HepG2 (cell line): ENCODE measurements at regions not wholly inside any gene's neighbourhood (a gene's known extent, or its start where the extent isn't known, plus 50 kb on each side); places are given as distances from the start of the nearest gene placed in this dataset.

Experiments used
- ATAC-seq: fragments of 200-7000 bp; cut with Tn5 transposase; 3 replicates; pipeline ENCODE4 v1.9.1; 2020; ENCODE audit warnings: mild to moderate bottlenecking, moderate library complexity
- BruUV-seq: library from RNA; stranded (reverse); fragments of 400-500 nt; replicated peaks from 2 replicates; lab custom pipeline; 2021; lab: Mats Ljungman, UMichigan
- CTCF ChIA-PET: fragments of 300-600 bp; formaldehyde crosslinking; extraction: SDS; loops from one replicate; lab custom pipeline; 2021; ENCODE audit warnings: low total read pairs, inconsistent platforms, low intra/inter-chr PET ratio; lab: Yijun Ruan, JAX
- POLR2A ChIA-PET: fragments of 350-600 bp; sonication (Branson Sonifier 250); formaldehyde crosslinking; loops from one replicate; lab custom pipeline; 2020; ENCODE audit warnings: antibody characterized with exemption, inconsistent platforms; lab: Yijun Ruan, JAX
- DNase-seq: peaks from one replicate; pipeline ENCODE4 v3.0.0-alpha.2; 2015; ENCODE audit warnings: low spot score
- FAIRE-seq: peaks from 3 replicates; lab custom pipeline; 2011; peaks lifted over from hg19 to GRCh38; lab: Jason Lieb, UNC
- H2AFZ ChIP-seq: one replicate; pipeline ENCODE4 v1.6.1; 2011; ENCODE audit warnings: low read length, inconsistent platforms
- H3K27ac ChIP-seq: fragments of 300-600 bp; 3 replicates; pipeline ENCODE4 v1.8.0; 2011; ENCODE audit warnings: mixed run types, mild to moderate bottlenecking, mixed read lengths, low read length, inconsistent platforms; ENCODE audit not compliant: insufficient read depth; ENCODE audit errors: extremely low read length
- H3K27me3 ChIP-seq, 2 experiments: fragments of 200-600 bp in 1 of 2; 2 replicates in 1 of 2; 3 replicates in 1 of 2; pipeline versions ENCODE4 v1.6.0 to v1.8.0; 2011; ENCODE audit warnings: low read length in 2 of 2, mild to moderate bottlenecking in 2 of 2, moderate library complexity in 2 of 2, inconsistent platforms in 1 of 2; ENCODE audit not compliant: insufficient read depth in 2 of 2, control insufficient read depth in 1 of 2
- H3K36me3 ChIP-seq, 2 experiments: fragments of 200-600 bp in 1 of 2; replicated peaks in 1 of 2; 2 replicates in 1 of 2; 3 replicates in 1 of 2; pipeline versions ENCODE4 v1.5.1 to v1.8.0; 2011; ENCODE audit warnings: low read length in 2 of 2, inconsistent platforms in 1 of 2; ENCODE audit not compliant: insufficient read depth in 2 of 2, control insufficient read depth in 1 of 2
- H3K4me1 ChIP-seq: 2 replicates; pipeline ENCODE4 v1.5.1; 2012; ENCODE audit warnings: low read length, inconsistent platforms; ENCODE audit not compliant: insufficient read depth
- H3K4me2 ChIP-seq: 2 replicates; pipeline ENCODE4 v1.6.0; 2011; ENCODE audit warnings: low read depth, low read length, inconsistent platforms
- H3K4me3 ChIP-seq, 3 experiments: fragments of 200-600 bp in 1 of 3; sonication (generic), shearing (Covaris generic) in 1 of 3; replicated peaks in 1 of 3; 2 replicates each; pipeline ENCODE4 v1.5.1; 2011 to 2016; ENCODE audit warnings: low read length in 3 of 3, inconsistent platforms in 2 of 3, low read depth in 2 of 3, mild to moderate bottlenecking in 2 of 3, control low read depth in 1 of 3, mixed read lengths in 1 of 3; ENCODE audit not compliant: insufficient read depth in 1 of 3
- H3K79me2 ChIP-seq: one replicate; pipeline ENCODE4 v1.6.1; 2011; ENCODE audit warnings: low read length, inconsistent platforms; ENCODE audit not compliant: insufficient read depth
- H3K9ac ChIP-seq: 2 replicates; pipeline ENCODE4 v1.6.0; 2011; ENCODE audit warnings: mild to moderate bottlenecking, low read depth, low read length, inconsistent platforms; ENCODE audit not compliant: insufficient read depth
- H3K9me3 ChIP-seq: 2 replicates; pipeline ENCODE4 v1.5.1; 2012; ENCODE audit warnings: mild to moderate bottlenecking, low read length
- H4K20me1 ChIP-seq: 2 replicates; pipeline ENCODE4 v1.6.0; 2011; ENCODE audit warnings: inconsistent platforms, mild to moderate bottlenecking, low read length, moderate library complexity; ENCODE audit not compliant: insufficient read depth
- ATAD3A ChIP-seq: sonication (generic); formaldehyde crosslinking; IDR thresholded peaks from 2 replicates; pipeline ENCODE4 v1.4.0; 2020; ENCODE audit warnings: missing genetic modification reagents
- CREBL2 ChIP-seq: sonication (generic); formaldehyde crosslinking; IDR thresholded peaks from 2 replicates; pipeline ENCODE4 v1.8.1; 2023; ENCODE audit warnings: missing genetic modification reagents, mild to moderate bottlenecking, borderline replicate concordance
- DNMT1 ChIP-seq: sonication (generic); formaldehyde crosslinking; IDR thresholded peaks from 2 replicates; pipeline ENCODE4 v1.5.1; 2020; ENCODE audit warnings: mild to moderate bottlenecking, missing genetic modification reagents
- FOXM1 ChIP-seq: sonication (generic); formaldehyde crosslinking; IDR thresholded peaks from 2 replicates; pipeline ENCODE4 v1.5.0; 2020; ENCODE audit warnings: missing genetic modification reagents
- FOXO1 ChIP-seq: sonication (generic); formaldehyde crosslinking; IDR thresholded peaks from 2 replicates; pipeline ENCODE4 v1.4.0; 2020; ENCODE audit warnings: missing genetic modification reagents
- GABPA ChIP-seq, 2 experiments: IDR thresholded peaks; 2 replicates each; pipeline ENCODE4 v1.6.1; 2011 to 2016; ENCODE audit warnings: low read depth in 2 of 2, low read length in 1 of 2, missing biosample characterization in 1 of 2, missing genetic modification characterization in 1 of 2
- KLF16 ChIP-seq, 2 experiments: sonication (generic) in 1 of 2; formaldehyde crosslinking in 1 of 2; IDR thresholded peaks; 2 replicates each; pipeline versions ENCODE4 v1.6.1 to v1.8.0; 2016 to 2023; ENCODE audit warnings: missing genetic modification reagents in 2 of 2, missing compliant biosample characterization in 1 of 2
- NFIC ChIP-seq: IDR thresholded peaks from 2 replicates; pipeline ENCODE4 v1.6.1; 2012; ENCODE audit warnings: mild to moderate bottlenecking, low read length, inconsistent platforms
- TP53 ChIP-seq: sonication (generic); formaldehyde crosslinking; conservative IDR thresholded peaks from 2 replicates; pipeline ENCODE4 v1.4.0; 2020; ENCODE audit warnings: missing genetic modification reagents
- ZBTB20 ChIP-seq: sonication (generic); formaldehyde crosslinking; IDR thresholded peaks from 2 replicates; pipeline ENCODE4 v1.8.1; 2023; ENCODE audit warnings: missing genetic modification reagents, low read depth, mild to moderate bottlenecking, borderline replicate concordance
- ZNF10 ChIP-seq: sonication (generic); formaldehyde crosslinking; IDR thresholded peaks from 2 replicates; pipeline ENCODE4 v1.4.0; 2020; ENCODE audit warnings: mild to moderate bottlenecking, low read depth, missing genetic modification reagents, borderline replicate concordance
- ZNF431 ChIP-seq: sonication (generic); formaldehyde crosslinking; IDR thresholded peaks from 2 replicates; pipeline ENCODE4 v1.9.0; 2022; ENCODE audit warnings: missing genetic modification reagents, low read depth, mild to moderate bottlenecking, borderline replicate concordance
- ZNF441 ChIP-seq: sonication (generic); formaldehyde crosslinking; IDR thresholded peaks from 2 replicates; pipeline ENCODE4 v1.7.0; 2021; ENCODE audit warnings: missing genetic modification reagents, borderline replicate concordance
- ZNF460 ChIP-seq: sonication (generic); formaldehyde crosslinking; IDR thresholded peaks from 2 replicates; pipeline ENCODE4 v1.5.1; 2020; ENCODE audit warnings: missing genetic modification reagents, mild to moderate bottlenecking, borderline replicate concordance
- ZNF746 ChIP-seq: sonication (generic); formaldehyde crosslinking; IDR thresholded peaks from 2 replicates; pipeline ENCODE4 v1.8.0; 2022; ENCODE audit warnings: mild to moderate bottlenecking, missing genetic modification reagents
- in situ Hi-C: cut with HindIII; loops from 2 replicates; pipeline ENCODE4 v1.10.0; 2017; ENCODE audit warnings: low pct_unique_long_range_greater_than_20kb; ENCODE audit not compliant: extremely low pct_ligation_motif_present
- intact Hi-C: fragments of 100-400 bp; cut with micrococcal nuclease; formaldehyde crosslinking; loops from one replicate; pipeline ENCODE4 v1.10.0; 2022; ENCODE audit not compliant: unreplicated experiment
- TF ChIP-seq, protein P1 (sequence below): sonication (generic); formaldehyde crosslinking; IDR thresholded peaks from 2 replicates; pipeline ENCODE4 v1.4.0; 2020; ENCODE audit warnings: mild to moderate bottlenecking, missing genetic modification reagents
- TF ChIP-seq, protein P2 (sequence below): sonication (generic); formaldehyde crosslinking; IDR thresholded peaks from 2 replicates; pipeline ENCODE4 v1.4.0; 2020; ENCODE audit warnings: low read depth, missing genetic modification reagents
- TF ChIP-seq, protein P3 (sequence below): sonication (generic); formaldehyde crosslinking; IDR thresholded peaks from 2 replicates; pipeline ENCODE4 v1.4.0; 2020; ENCODE audit warnings: missing genetic modification reagents, borderline replicate concordance
- TF ChIP-seq, protein P4 (sequence below): sonication (generic); formaldehyde crosslinking; IDR thresholded peaks from 2 replicates; pipeline ENCODE4 v1.4.0; 2020; ENCODE audit warnings: mild to moderate bottlenecking, missing genetic modification reagents

GRCh38 chr7:21086688-21087087 is 300.0 kb upstream of the SP8 start:
- no peak overlapping the region for H3K4me3 ChIP-seq
- H4K20me1 ChIP-seq = no peaks in the 10 kb centered on the region
- ATAC-seq (no peak), DNase-seq (no peak), FAIRE-seq (no peak)
- H3K36me3 ChIP-seq = no peaks in the 10 kb centered on the region
- BruUV-seq = no TSS peak
- intact Hi-C loops (no loop called here), in situ Hi-C loops (no loop called here)
- no peaks in the 10 kb centered on the region for H3K9me3 ChIP-seq
- H3K9ac ChIP-seq = no peak overlapping the region
- H2AFZ ChIP-seq = no peak overlapping the region
- H3K79me2 ChIP-seq = no peaks in the 10 kb centered on the region
- no peak overlapping the region for H3K4me2 ChIP-seq
- no peak overlapping the region for H3K27ac ChIP-seq
- H3K4me1 ChIP-seq = no peaks in the 10 kb centered on the region
- TF ChIP-seq, protein P1, sequence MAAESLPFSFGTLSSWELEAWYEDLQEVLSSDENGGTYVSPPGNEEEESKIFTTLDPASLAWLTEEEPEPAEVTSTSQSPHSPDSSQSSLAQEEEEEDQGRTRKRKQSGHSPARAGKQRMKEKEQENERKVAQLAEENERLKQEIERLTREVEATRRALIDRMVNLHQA = no peak
- TF ChIP-seq CREBL2 (CRISPR knock-in tag) = no peak
- no peak for TF ChIP-seq ATAD3A (CRISPR knock-in tag)
- no peak for TF ChIP-seq FOXO1 (CRISPR knock-in tag)
- TF ChIP-seq ZNF10 (CRISPR knock-in tag) = no peak
- TF ChIP-seq ZBTB20 (CRISPR knock-in tag) = no peak
- TF ChIP-seq KLF16 (CRISPR knock-in tag; IDR thresholded peaks at IDR 0.05) = no peak
- TF ChIP-seq, protein P2, sequence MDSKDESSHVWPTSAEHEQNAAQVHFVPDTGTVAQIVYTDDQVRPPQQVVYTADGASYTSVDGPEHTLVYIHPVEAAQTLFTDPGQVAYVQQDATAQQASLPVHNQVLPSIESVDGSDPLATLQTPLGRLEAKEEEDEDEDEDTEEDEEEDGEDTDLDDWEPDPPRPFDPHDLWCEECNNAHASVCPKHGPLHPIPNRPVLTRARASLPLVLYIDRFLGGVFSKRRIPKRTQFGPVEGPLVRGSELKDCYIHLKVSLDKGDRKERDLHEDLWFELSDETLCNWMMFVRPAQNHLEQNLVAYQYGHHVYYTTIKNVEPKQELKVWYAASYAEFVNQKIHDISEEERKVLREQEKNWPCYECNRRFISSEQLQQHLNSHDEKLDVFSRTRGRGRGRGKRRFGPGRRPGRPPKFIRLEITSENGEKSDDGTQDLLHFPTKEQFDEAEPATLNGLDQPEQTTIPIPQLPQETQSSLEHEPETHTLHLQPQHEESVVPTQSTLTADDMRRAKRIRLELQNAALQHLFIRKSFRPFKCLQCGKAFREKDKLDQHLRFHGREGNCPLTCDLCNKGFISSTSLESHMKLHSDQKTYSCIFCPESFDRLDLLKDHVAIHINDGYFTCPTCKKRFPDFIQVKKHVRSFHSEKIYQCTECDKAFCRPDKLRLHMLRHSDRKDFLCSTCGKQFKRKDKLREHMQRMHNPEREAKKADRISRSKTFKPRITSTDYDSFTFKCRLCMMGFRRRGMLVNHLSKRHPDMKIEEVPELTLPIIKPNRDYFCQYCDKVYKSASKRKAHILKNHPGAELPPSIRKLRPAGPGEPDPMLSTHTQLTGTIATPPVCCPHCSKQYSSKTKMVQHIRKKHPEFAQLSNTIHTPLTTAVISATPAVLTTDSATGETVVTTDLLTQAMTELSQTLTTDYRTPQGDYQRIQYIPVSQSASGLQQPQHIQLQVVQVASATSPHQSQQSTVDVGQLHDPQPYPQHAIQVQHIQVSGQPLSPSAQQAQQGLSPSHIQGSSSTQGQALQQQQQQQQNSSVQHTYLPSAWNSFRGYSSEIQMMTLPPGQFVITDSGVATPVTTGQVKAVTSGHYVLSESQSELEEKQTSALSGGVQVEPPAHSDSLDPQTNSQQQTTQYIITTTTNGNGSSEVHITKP (CRISPR knock-in tag) = no peak
- no peak for TF ChIP-seq FOXM1 (CRISPR knock-in tag)
- no peak for TF ChIP-seq TP53 (CRISPR knock-in tag)
- TF ChIP-seq DNMT1 = no peak
- TF ChIP-seq ZNF460 (CRISPR knock-in tag) = no peak
- no peak for TF ChIP-seq ZNF431
- TF ChIP-seq, protein P3, sequence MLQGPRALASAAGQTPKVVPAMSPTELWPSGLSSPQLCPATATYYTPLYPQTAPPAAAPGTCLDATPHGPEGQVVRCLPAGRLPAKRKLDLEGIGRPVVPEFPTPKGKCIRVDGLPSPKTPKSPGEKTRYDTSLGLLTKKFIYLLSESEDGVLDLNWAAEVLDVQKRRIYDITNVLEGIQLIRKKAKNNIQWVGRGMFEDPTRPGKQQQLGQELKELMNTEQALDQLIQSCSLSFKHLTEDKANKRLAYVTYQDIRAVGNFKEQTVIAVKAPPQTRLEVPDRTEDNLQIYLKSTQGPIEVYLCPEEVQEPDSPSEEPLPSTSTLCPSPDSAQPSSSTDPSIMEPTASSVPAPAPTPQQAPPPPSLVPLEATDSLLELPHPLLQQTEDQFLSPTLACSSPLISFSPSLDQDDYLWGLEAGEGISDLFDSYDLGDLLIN = no peak
- TF ChIP-seq ZNF746 (CRISPR knock-in tag) = no peak
- TF ChIP-seq NFIC = no peak
- TF ChIP-seq, protein P4, sequence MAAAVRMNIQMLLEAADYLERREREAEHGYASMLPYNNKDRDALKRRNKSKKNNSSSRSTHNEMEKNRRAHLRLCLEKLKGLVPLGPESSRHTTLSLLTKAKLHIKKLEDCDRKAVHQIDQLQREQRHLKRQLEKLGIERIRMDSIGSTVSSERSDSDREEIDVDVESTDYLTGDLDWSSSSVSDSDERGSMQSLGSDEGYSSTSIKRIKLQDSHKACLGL = no peak
- no peak for TF ChIP-seq GABPA (IDR thresholded peaks at IDR 0.05; ENCODE audit: low read depth, low read length)
- no peak for TF ChIP-seq GABPA (CRISPR knock-in tag; IDR thresholded peaks at IDR 0.05; ENCODE audit: low read depth)
- no peak for TF ChIP-seq ZNF441 (CRISPR knock-in tag)
- CTCF ChIA-PET = no interaction called here
- H3K27me3 ChIP-seq = 0 out of 5 replicates have a peak, but pooled peaks cover 0 to 1% of the 10 kb centered on the region in 2 experiments
- POLR2A ChIA-PET = no interaction called here
